ENCODE measurements at regions not wholly inside any gene's neighbourhood (a gene's known extent, or its start where the extent isn't known, plus 50 kb on each side); places are given as distances from the start of the nearest gene placed in this dataset.

GRCh38 chr11:111086058-111086457 lies 159.5 kb upstream of the POU2AF2 start:
- Histone ChIP-seq H3K27ac (no peak overlapping the region), H3K27me3 (no peaks in the 10 kb centered on the region), H3K4me3 (ENCODE audit: low read depth in 1 of 2, low read length in 1 of 2) (no peak overlapping the region), H3K36me3 (no peaks in the 10 kb centered on the region), H3K4me1 (ENCODE audit: control insufficient read depth in 1 of 2, insufficient read depth in 1 of 2, low read depth in 1 of 2, low read length in 1 of 2) (no peaks in the 10 kb centered on the region), H3K9me3 (no peaks in the 10 kb centered on the region)
- no peak for TF ChIP-seq CTCF (IDR thresholded peaks at IDR 0.05)

- H3K9me3 ChIP-seq: no peaks in the 10 kb centered on the region
- no peaks in the 10 kb centered on the region for H3K4me1 ChIP-seq (ENCODE audit: control insufficient read depth in 1 of 2, insufficient read depth in 1 of 2, low read depth in 1 of 2, low read length in 1 of 2)
- no peak for TF ChIP-seq CTCF (IDR thresholded peaks at IDR 0.05)
- no peak overlapping the region for H3K4me3 ChIP-seq (ENCODE audit: low read depth in 1 of 2, low read length in 1 of 2)
- H3K36me3 ChIP-seq: no peaks in the 10 kb centered on the region
- no peak overlapping the region for H3K27ac ChIP-seq
- no peaks in the 10 kb centered on the region for H3K27me3 ChIP-seq
These were observed 162.9 kb upstream of the POU2AF2 start for GRCh38 chr11:111082664-111083063.

GRCh38 chr11:111081021-111081511 lies 164.5 kb upstream of the POU2AF2 start:
- no peaks in the 10 kb centered on the region for H3K4me1 ChIP-seq (ENCODE audit: control insufficient read depth in 1 of 2, insufficient read depth in 1 of 2, low read depth in 1 of 2, low read length in 1 of 2)
- no peaks in the 10 kb centered on the region for H3K36me3 ChIP-seq
- H3K27me3 ChIP-seq: no peaks in the 10 kb centered on the region
- H3K4me3 ChIP-seq (ENCODE audit: low read depth in 1 of 2, low read length in 1 of 2): no peak overlapping the region
- no peak overlapping the region for H3K27ac ChIP-seq
- no peaks in the 10 kb centered on the region for H3K9me3 ChIP-seq
- no peak for TF ChIP-seq CTCF (IDR thresholded peaks at IDR 0.05)

GRCh38 chr11:111077530-111078322 lies 167.8 kb upstream of the POU2AF2 start:
- no peak for TF ChIP-seq CTCF (IDR thresholded peaks at IDR 0.05)
- H3K9me3 ChIP-seq: no peaks in the 10 kb centered on the region
- no peak overlapping the region for H3K4me3 ChIP-seq (ENCODE audit: low read depth in 1 of 2, low read length in 1 of 2)
- no peak overlapping the region for H3K27ac ChIP-seq
- no peaks in the 10 kb centered on the region for H3K36me3 ChIP-seq
- H3K4me1 ChIP-seq (ENCODE audit: control insufficient read depth in 1 of 2, insufficient read depth in 1 of 2, low read depth in 1 of 2, low read length in 1 of 2): no peaks in the 10 kb centered on the region
- no peaks in the 10 kb centered on the region for H3K27me3 ChIP-seq

- Histone ChIP-seq H3K4me1 (ENCODE audit: control insufficient read depth in 1 of 2, insufficient read depth in 1 of 2, low read depth in 1 of 2, low read length in 1 of 2) (no peaks in the 10 kb centered on the region), H3K27ac (no peak overlapping the region), H3K4me3 (ENCODE audit: low read depth in 1 of 2, low read length in 1 of 2) (no peak overlapping the region), H3K9me3 (no peaks in the 10 kb centered on the region), H3K36me3 (no peaks in the 10 kb centered on the region), H3K27me3 (no peaks in the 10 kb centered on the region)
- TF ChIP-seq CTCF (IDR thresholded peaks at IDR 0.05): no peak
These were observed 176.5 kb upstream of the POU2AF2 start for GRCh38 chr11:111069066-111069465.
